Ishikawa (cell line): ENCODE measurements at regions not wholly inside any gene's neighbourhood (a gene's known extent, or its start where the extent isn't known, plus 50 kb on each side); places are given as distances from the start of the nearest gene placed in this dataset.

Experiments used
- CEBPB ChIP-seq: IDR thresholded peaks from 2 replicates; pipeline ENCODE4 v1.6.1; 2012
- CREB1 ChIP-seq: IDR thresholded peaks from 2 replicates; pipeline ENCODE4 v1.6.1; 2012; ENCODE audit warnings: low read depth
- EGR1 ChIP-seq: IDR thresholded peaks from 2 replicates; pipeline ENCODE4 v1.6.1; 2012
- EP300 ChIP-seq: IDR thresholded peaks from 2 replicates; pipeline ENCODE4 v1.6.1; 2012; ENCODE audit warnings: borderline replicate concordance
- FOXM1 ChIP-seq: IDR thresholded peaks from 2 replicates; pipeline ENCODE4 v1.6.1; 2012; ENCODE audit warnings: low read depth, borderline replicate concordance
- MAX ChIP-seq: IDR thresholded peaks from 2 replicates; pipeline ENCODE4 v1.6.1; 2012
- NFIC ChIP-seq: IDR thresholded peaks from 2 replicates; pipeline ENCODE4 v1.6.1; 2012
- RAD21 ChIP-seq: IDR thresholded peaks from 2 replicates; pipeline ENCODE4 v1.6.1; 2012; ENCODE audit warnings: low read depth
- REST ChIP-seq: IDR thresholded peaks from 2 replicates; pipeline ENCODE4 v1.6.1; 2012; ENCODE audit warnings: low read depth, mild to moderate bottlenecking
- TAF1 ChIP-seq: IDR thresholded peaks from 2 replicates; pipeline ENCODE4 v1.6.1; 2012; ENCODE audit warnings: low read depth, mild to moderate bottlenecking
- TCF12 ChIP-seq: IDR thresholded peaks from 2 replicates; pipeline ENCODE4 v1.6.1; 2012; ENCODE audit warnings: low read depth
- TEAD4 ChIP-seq: IDR thresholded peaks from 2 replicates; pipeline ENCODE4 v1.6.1; 2012
- USF1 ChIP-seq: IDR thresholded peaks from 2 replicates; pipeline ENCODE4 v1.6.1; 2012
- YY1 ChIP-seq: IDR thresholded peaks from 2 replicates; pipeline ENCODE4 v1.6.1; 2012; ENCODE audit warnings: low read depth
- ZBTB7A ChIP-seq: IDR thresholded peaks from 2 replicates; pipeline ENCODE4 v1.6.1; 2012; ENCODE audit warnings: low read depth

- TF ChIP-seq NFIC: no peak
- TF ChIP-seq TCF12: no peak
- TF ChIP-seq TEAD4: no peak
- TF ChIP-seq FOXM1: no peak
- TF ChIP-seq REST: no peak
- no peak for TF ChIP-seq EP300
- TF ChIP-seq ZBTB7A: no peak
- no peak for TF ChIP-seq TAF1
- TF ChIP-seq EGR1: no peak
- TF ChIP-seq USF1: no peak
- TF ChIP-seq RAD21: no peak
- no peak for TF ChIP-seq CEBPB
- no peak for TF ChIP-seq CREB1
- TF ChIP-seq YY1: no peak
Measured at GRCh38 chr10:131511391-131511790, 199.9 kb upstream of the TCERG1L start.

GRCh38 chr10:131512852-131513251 is 201.3 kb upstream of the TCERG1L start:
- TF ChIP-seq EGR1: no peak
- no peak for TF ChIP-seq CREB1
- no peak for TF ChIP-seq TAF1
- no peak for TF ChIP-seq TCF12
- no peak for TF ChIP-seq MAX
- TF ChIP-seq FOXM1: no peak
- TF ChIP-seq YY1: no peak
- TF ChIP-seq CEBPB: no peak
- TF ChIP-seq EP300: no peak
- TF ChIP-seq NFIC: no peak
- no peak for TF ChIP-seq REST
- no peak for TF ChIP-seq RAD21
- TF ChIP-seq ZBTB7A: no peak
- TF ChIP-seq TEAD4: no peak
- TF ChIP-seq USF1: no peak

GRCh38 chr10:131513445-131513844 is 201.9 kb upstream of the TCERG1L start:
- no peak for TF ChIP-seq CEBPB

- TF ChIP-seq USF1 (no peak), FOXM1 (no peak), RAD21 (no peak), CREB1 (no peak), EGR1 (no peak), TEAD4 (no peak), NFIC (no peak), YY1 (no peak), TAF1 (no peak), TCF12 (no peak), REST (no peak), CEBPB (no peak), EP300 (no peak)
Measured at GRCh38 chr10:131513901-131514300, 202.4 kb upstream of the TCERG1L start.

- TF ChIP-seq MAX (no peak), USF1 (no peak), YY1 (no peak), CREB1 (no peak), CEBPB (no peak), ZBTB7A (no peak), NFIC (no peak), EP300 (no peak), REST (no peak), FOXM1 (no peak), TEAD4 (no peak), TCF12 (no peak), RAD21 (no peak), EGR1 (no peak), TAF1 (no peak)
Measured at GRCh38 chr10:131514454-131514853, 202.9 kb upstream of the TCERG1L start.
